Peyer's patch (tissue), 4 donors: ENCODE measurements at regions not wholly inside any gene's neighbourhood (a gene's known extent, or its start where the extent isn't known, plus 50 kb on each side); places are given as distances from the start of the nearest gene placed in this dataset.

Experiments
- POLR2A ChIP-seq, 2 donors: fragments of 450-650 bp; IDR thresholded peaks; one replicate each; pipeline ENCODE4 v1.5.1; 2017; ENCODE audit warnings: antibody characterized with exemption in 2 of 2, mild to moderate bottlenecking in 2 of 2, moderate library complexity in 2 of 2
- TF ChIP-seq, protein P1 (sequence below), 6 experiments: fragments of 450-650 bp in 4 of 6; fragments of 200-600 bp in 2 of 6; sonication (generic) in 1 of 6; IDR thresholded peaks; one replicate each; pipeline ENCODE4 v1.5.1; 2017 to 2019; ENCODE audit warnings: antibody characterized with exemption in 6 of 6, mild to moderate bottlenecking in 3 of 6, moderate library complexity in 1 of 6

DNA sequence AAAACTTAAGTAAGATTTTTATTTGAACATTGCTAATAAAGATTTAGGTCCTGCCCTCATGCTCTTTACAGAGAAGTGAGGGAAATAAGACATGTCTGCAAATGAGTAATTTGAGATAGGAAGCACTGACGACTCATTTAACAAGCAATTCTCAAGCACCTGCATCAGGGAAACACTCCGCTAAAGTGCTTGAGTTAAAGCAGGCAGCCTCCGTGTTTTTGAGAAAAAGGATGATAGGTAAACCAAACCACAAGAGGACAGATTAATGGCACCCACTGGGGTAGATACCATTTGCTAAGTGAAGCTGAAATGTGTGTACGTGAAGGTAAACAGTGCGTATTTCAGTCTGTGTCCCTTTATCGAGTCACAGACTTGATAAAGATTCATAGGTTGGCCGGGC, 184.6 kb upstream of the CARD18 start:
- TF ChIP-seq, protein P1, sequence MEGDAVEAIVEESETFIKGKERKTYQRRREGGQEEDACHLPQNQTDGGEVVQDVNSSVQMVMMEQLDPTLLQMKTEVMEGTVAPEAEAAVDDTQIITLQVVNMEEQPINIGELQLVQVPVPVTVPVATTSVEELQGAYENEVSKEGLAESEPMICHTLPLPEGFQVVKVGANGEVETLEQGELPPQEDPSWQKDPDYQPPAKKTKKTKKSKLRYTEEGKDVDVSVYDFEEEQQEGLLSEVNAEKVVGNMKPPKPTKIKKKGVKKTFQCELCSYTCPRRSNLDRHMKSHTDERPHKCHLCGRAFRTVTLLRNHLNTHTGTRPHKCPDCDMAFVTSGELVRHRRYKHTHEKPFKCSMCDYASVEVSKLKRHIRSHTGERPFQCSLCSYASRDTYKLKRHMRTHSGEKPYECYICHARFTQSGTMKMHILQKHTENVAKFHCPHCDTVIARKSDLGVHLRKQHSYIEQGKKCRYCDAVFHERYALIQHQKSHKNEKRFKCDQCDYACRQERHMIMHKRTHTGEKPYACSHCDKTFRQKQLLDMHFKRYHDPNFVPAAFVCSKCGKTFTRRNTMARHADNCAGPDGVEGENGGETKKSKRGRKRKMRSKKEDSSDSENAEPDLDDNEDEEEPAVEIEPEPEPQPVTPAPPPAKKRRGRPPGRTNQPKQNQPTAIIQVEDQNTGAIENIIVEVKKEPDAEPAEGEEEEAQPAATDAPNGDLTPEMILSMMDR (IDR thresholded peaks at IDR 0.05): no peak
- TF ChIP-seq POLR2A (IDR thresholded peaks at IDR 0.05): no peak
